K562 (cell line): ENCODE measurements at regions not wholly inside any gene's neighbourhood (a gene's known extent, or its start where the extent isn't known, plus 50 kb on each side); places are given as distances from the start of the nearest gene placed in this dataset.

Source experiments
- ATAC-seq: fragments of 200-7000 bp; cut with Tn5 transposase; 3 replicates; pipeline ENCODE4 v1.9.1; 2020; ENCODE audit warnings: moderate library complexity
- BruUV-seq: library from RNA; stranded (reverse); fragments of 400-500 nt; replicated peaks from 2 replicates; lab custom pipeline; 2021; lab: Mats Ljungman, UMichigan
- CTCF ChIA-PET: fragments of 300-600 bp; formaldehyde crosslinking; extraction: SDS; loops from one replicate; lab custom pipeline; 2021; ENCODE audit warnings: low intra/inter-chr PET ratio; lab: Yijun Ruan, JAX
- POLR2A ChIA-PET: fragments of 300-600, 350-650 bp; sonication (Branson Sonifier 250); formaldehyde crosslinking; extraction: SDS; loops from one replicate; lab custom pipeline; 2021; ENCODE audit warnings: antibody characterized with exemption, inconsistent platforms; lab: Yijun Ruan, JAX
- DNase-seq, 4 experiments: peaks; one replicate each; pipeline versions ENCODE4 v3.0.0 to v3.0.0-alpha.2; 2011 to 2018; ENCODE audit warnings: low spot score in 3 of 4, mixed read lengths in 3 of 4; ENCODE audit errors: extremely low read depth in 1 of 4
- FAIRE-seq: peaks from 2 replicates; lab custom pipeline; 2011; peaks lifted over from hg19 to GRCh38; lab: Jason Lieb, UNC
- H2AFZ ChIP-seq: 2 replicates; pipeline ENCODE4 v1.6.0; 2011; ENCODE audit warnings: low read depth, low read length, control low read depth, inconsistent platforms
- H3K27ac ChIP-seq: fragments of 200-600 bp; 3 replicates; pipeline ENCODE4 v1.8.0; 2011; ENCODE audit warnings: low read depth, mild to moderate bottlenecking, control low read depth, inconsistent platforms, low read length, moderate library complexity, mixed read lengths; ENCODE audit errors: extremely low read depth
- H3K27me3 ChIP-seq, 2 experiments: fragments of 300-600 bp in 1 of 2; 2 replicates in 1 of 2; 3 replicates in 1 of 2; pipeline versions ENCODE4 v1.6.0 to v1.8.0; 2011; ENCODE audit warnings: inconsistent platforms in 2 of 2, low read length in 2 of 2, mild to moderate bottlenecking in 1 of 2, mixed read lengths in 1 of 2, moderate library complexity in 1 of 2; ENCODE audit not compliant: control insufficient read depth in 2 of 2, insufficient read depth in 2 of 2
- H3K36me3 ChIP-seq: fragments of 300-600 bp; 3 replicates; pipeline ENCODE4 v1.8.0; 2011; ENCODE audit warnings: mild to moderate bottlenecking, low read length, inconsistent platforms; ENCODE audit not compliant: control insufficient read depth, insufficient read depth
- H3K4me1 ChIP-seq, 2 experiments: fragments of 200-600 bp in 1 of 2; replicated peaks in 1 of 2; 2 replicates in 1 of 2; 3 replicates in 1 of 2; pipeline versions ENCODE4 v1.5.1 to v1.8.0; 2011; ENCODE audit warnings: inconsistent platforms in 2 of 2, low read length in 2 of 2, mild to moderate bottlenecking in 1 of 2, mixed read lengths in 1 of 2, moderate library complexity in 1 of 2; ENCODE audit not compliant: control insufficient read depth in 2 of 2, insufficient read depth in 2 of 2
- H3K4me2 ChIP-seq: 2 replicates; pipeline ENCODE4 v1.6.1; 2011; ENCODE audit warnings: low read length, control low read depth, inconsistent platforms, mixed read lengths; ENCODE audit not compliant: insufficient read depth
- H3K4me3 ChIP-seq: fragments of 200-600 bp; sonication (generic), shearing (Covaris generic); 2 replicates; pipeline ENCODE4 v1.5.1; 2016; ENCODE audit warnings: control low read depth, inconsistent platforms
- H3K79me2 ChIP-seq: fragments of 200-600 bp; 3 replicates; pipeline ENCODE4 v1.8.0; 2011; ENCODE audit warnings: low read length, inconsistent platforms; ENCODE audit not compliant: control insufficient read depth, insufficient read depth
- H3K9ac ChIP-seq, 2 experiments: 2 replicates each; pipeline versions ENCODE4 v1.6.0 to v1.6.1; 2011; ENCODE audit warnings: low read depth in 2 of 2, low read length in 2 of 2, control low read depth in 1 of 2, inconsistent platforms in 1 of 2, mild to moderate bottlenecking in 1 of 2, mixed read lengths in 1 of 2; ENCODE audit not compliant: insufficient read depth in 1 of 2
- H3K9me1 ChIP-seq: one replicate; pipeline ENCODE4 v1.6.0; 2011; ENCODE audit warnings: inconsistent platforms, mild to moderate bottlenecking, low read length, moderate library complexity; ENCODE audit not compliant: control insufficient read depth, insufficient read depth
- H3K9me3 ChIP-seq: replicated peaks from 2 replicates; pipeline ENCODE4 v1.5.1; 2011; ENCODE audit warnings: low read depth, low read length, inconsistent platforms; ENCODE audit not compliant: control insufficient read depth, insufficient read depth
- H4K20me1 ChIP-seq: replicated peaks from 2 replicates; pipeline ENCODE4 v1.6.1; 2011; ENCODE audit warnings: low read length, inconsistent platforms, mixed read lengths; ENCODE audit not compliant: control insufficient read depth, insufficient read depth
- IRF2 ChIP-seq: sonication (generic); formaldehyde crosslinking; IDR thresholded peaks from 2 replicates; pipeline ENCODE4 v1.8.1; 2022; ENCODE audit warnings: mild to moderate bottlenecking, missing genetic modification reagents
- MGA ChIP-seq: fragments of 450-650 bp; IDR thresholded peaks from 2 replicates; pipeline ENCODE4 v1.6.1; 2016; ENCODE audit warnings: mild to moderate bottlenecking, moderate library complexity
- MXI1 ChIP-seq: IDR thresholded peaks from 2 replicates; pipeline ENCODE4 v1.6.1; 2011; ENCODE audit warnings: low read depth, mild to moderate bottlenecking, improper control_type of control experiment, low read length
- ZNF507 ChIP-seq: conservative IDR thresholded peaks from 2 replicates; pipeline ENCODE4 v1.6.1; 2017; ENCODE audit warnings: missing genetic modification characterization, missing compliant biosample characterization
- ZNF518B ChIP-seq: fragments of 250-450 bp; sonication (Bioruptor Pico); IDR thresholded peaks from 2 replicates; pipeline ENCODE4 v1.5.0; 2021; ENCODE audit warnings: mild to moderate bottlenecking, moderate library complexity
- ZNF764 ChIP-seq: fragments of 250-450 bp; sonication (Bioruptor Pico); IDR thresholded peaks from 2 replicates; pipeline ENCODE4 v1.4.0; 2020; ENCODE audit warnings: low read depth, mild to moderate bottlenecking, moderate library complexity
- WGBS: fragments of 100-300 bp; shearing (Covaris generic); methylation state at CpG from one replicate; pipeline ENCODE4 v1.1.6; 2016; ENCODE audit warnings: low coverage, mixed read lengths; ENCODE audit not compliant: insufficient coverage; ENCODE audit errors: missing lambda C conversion rate; 5-methylcytosine and 5-hydroxymethylcytosine counted together
- in situ Hi-C: fragments of 300-500 bp; cut with MboI; formaldehyde crosslinking; loops from 4 replicates; pipeline ENCODE4 v1.15.0; 2018; ENCODE audit warnings: inconsistent platforms, mixed read lengths
- intact Hi-C: fragments of 100-400 bp; cut with micrococcal nuclease; formaldehyde crosslinking; loops from 2 replicates; pipeline ENCODE4 v1.14.2; 2022

GRCh38 chr6:170149681-170150589, 140.9 kb downstream of the DLL1 start:
- no peaks in the 10 kb centered on the region for H3K79me2 ChIP-seq
- no peak for DNase-seq
- no peak overlapping the region for H2AFZ ChIP-seq
- H3K36me3 ChIP-seq: no peaks in the 10 kb centered on the region
- CTCF ChIA-PET: no interaction called here
- no peak overlapping the region for H3K4me3 ChIP-seq
- H3K27me3 ChIP-seq: peaks cover 25 to 66% of the 10 kb centered on the region in 2 experiments; a peak in 4 of 5 replicates
- H4K20me1 ChIP-seq: peaks cover 3% of the 10 kb centered on the region; the same call in 1 of the 2 replicates
- POLR2A ChIA-PET: no interaction called here
- no peak overlapping the region for H3K27ac ChIP-seq
- no peak overlapping the region for H3K4me2 ChIP-seq
- BruUV-seq: no TSS peak
- peaks cover 5% of the 10 kb centered on the region for H3K9me1 ChIP-seq
- intact Hi-C loops (no loop called here), in situ Hi-C loops (no loop called here)
- WGBS: 1% methylated on average over 9 of the region's 9 CpGs
- no peak for FAIRE-seq
- H3K9ac ChIP-seq: no peak overlapping the region
- H3K9me3 ChIP-seq: no peaks in the 10 kb centered on the region
- ATAC-seq: no peak
- H3K4me1 ChIP-seq: peaks cover 0 to 20% of the 10 kb centered on the region in 2 experiments; a peak in 3 of 5 replicates
- TF ChIP-seq MGA: no peak
- TF ChIP-seq IRF2: no peak
- no peak for TF ChIP-seq ZNF518B
- TF ChIP-seq MXI1: no peak
- TF ChIP-seq ZNF507: no peak
- TF ChIP-seq ZNF764 (CRISPR knock-in tag): no peak
